Heart left ventricle (tissue), 16 donors: ENCODE measurements at regions not wholly inside any gene's neighbourhood (a gene's known extent, or its start where the extent isn't known, plus 50 kb on each side); places are given as distances from the start of the nearest gene placed in this dataset.

Source experiments
- ATAC-seq, 4 donors: fragments of 200-7000 bp; cut with Tn5 transposase; one replicate each; pipeline ENCODE4 v1.9.1; 2020 to 2022; ENCODE audit warnings: moderate library complexity in 4 of 4, mild to moderate bottlenecking in 3 of 4, moderate number of reproducible peaks in 1 of 4
- DNase-seq, 5 donors: peaks; one replicate each; pipeline ENCODE4 v3.0.0-alpha.2; 2020
- H3K27ac ChIP-seq, 12 donors: fragments of 200-600 bp; sonication (generic) in 4 of 12; one replicate each; pipeline versions ENCODE4 v1.5.0 to v1.8.0; 2016 to 2022; ENCODE audit warnings: mild to moderate bottlenecking in 2 of 12
- H3K27me3 ChIP-seq, 9 donors: fragments of 200-600 bp; sonication (generic) in 2 of 9; one replicate each; pipeline versions ENCODE4 v1.5.1 to v1.8.0; 2016 to 2022; ENCODE audit warnings: mild to moderate bottlenecking in 3 of 9
- H3K36me3 ChIP-seq, 9 donors: fragments of 200-600 bp; sonication (generic) in 2 of 9; one replicate each; pipeline versions ENCODE4 v1.5.0 to v1.8.0; 2018 to 2022; ENCODE audit warnings: mild to moderate bottlenecking in 2 of 9
- H3K4me1 ChIP-seq, 12 donors: fragments of 200-600 bp; sonication (generic) in 4 of 12; one replicate each; pipeline versions ENCODE4 v1.5.0 to v1.8.0; 2016 to 2022; ENCODE audit warnings: mild to moderate bottlenecking in 3 of 12
- H3K4me3 ChIP-seq, 12 donors: fragments of 200-600 bp; sonication (generic) in 4 of 12; one replicate each; pipeline versions ENCODE4 v1.5.0 to v1.8.0; 2017 to 2022; ENCODE audit warnings: mild to moderate bottlenecking in 9 of 12, moderate library complexity in 4 of 12
- H3K9me3 ChIP-seq, 12 donors: fragments of 200-600 bp; sonication (generic) in 4 of 12; one replicate each; pipeline versions ENCODE4 v1.5.0 to v1.8.0; 2016 to 2022; ENCODE audit warnings: mild to moderate bottlenecking in 1 of 12
- POLR2A ChIP-seq, 2 donors: fragments of 450-650 bp; IDR thresholded peaks; one replicate each; pipeline ENCODE4 v1.6.1; 2017; ENCODE audit warnings: antibody characterized with exemption in 2 of 2, mild to moderate bottlenecking in 2 of 2, moderate library complexity in 2 of 2
- WGBS, 4 donors: extraction: QIAGEN DNeasy Blood & Tissue Kit in 2 of 4; methylation state at CpG; one replicate each; pipeline versions ENCODE4 v1.1.5 to v1.1.7; 2013 to 2018; 5-methylcytosine and 5-hydroxymethylcytosine counted together
- intact Hi-C, 10 donors: fragments of 100-400 bp; cut with DNase I; formaldehyde crosslinking; loops; one replicate each; pipeline versions ENCODE4 v1.11.1 to v1.14.2; 2022
- TF ChIP-seq, protein P1 (sequence below), 12 donors: fragments of 200-600 bp; sonication (generic) in 4 of 12; IDR thresholded peaks; one replicate each; pipeline versions ENCODE4 v1.5.0 to v1.8.0; 2018 to 2022; ENCODE audit warnings: antibody characterized with exemption in 12 of 12, mild to moderate bottlenecking in 5 of 12
- donor health status: ischemic (EF 13 %, LVEDD 7.1; RV severe dilation, severe dysfunction).
- donor health status: healthy with polysubstance abuse.
- donor health status: DM: no; HTN: yes; CAD: no.
- donor health status: DM: no; HTN: no; CAD: no.
- donor health status: ischemic (EF 25% LVEDD 6.9; RV normal size, moderate dysfunction).
- donor health status: ischemic (EF 25% LVEDD 5.7; RV mildly dilated, moderate dysfunction).
- donor health status: healthy.
- donor health status: DM: yes; HTN: yes; CAD: no.
- donor health status: ischemic (EF 35%, LVEDD 5.7; RV mildly dilated, moderate dysfunction).
- donor health status: nonischemic (EF 11% LVEDD 7.7; RV severe dilation, severe dysfunction).
- donor health status: DM: yes; HTN: yes; CAD: no.
- donor health status: PGD.
- donor health status: ischemic (EF 29% LVEDD 5.4; RV normal size, mild dysfunction).
- donor health status: nonischemic (EF 23%, LVEDD 6.1; RV moderate dilation, normal function).

DNA sequence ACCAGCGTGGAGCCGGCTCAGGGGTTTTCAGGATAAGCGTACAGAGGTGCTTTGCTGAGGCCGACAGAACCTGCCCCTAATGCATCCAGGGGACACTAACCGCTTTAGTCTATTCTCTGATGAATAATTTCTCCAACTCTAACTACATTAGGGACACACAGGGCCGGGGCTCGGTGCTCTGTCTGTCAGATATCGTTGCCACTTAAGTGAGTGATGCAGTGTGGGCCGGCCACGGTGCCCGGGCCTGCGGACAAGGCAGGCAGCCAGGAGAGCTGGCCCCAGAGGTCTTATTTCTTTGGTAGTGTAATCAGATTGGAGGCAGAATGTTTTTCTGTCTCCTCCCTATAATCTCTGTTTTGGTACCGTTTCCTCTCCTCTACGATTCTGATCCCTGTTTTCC lies 62.7 kb downstream of the ADRA2A start:
- no peaks in the 10 kb centered on the region for H3K9me3 ChIP-seq
- H3K36me3 ChIP-seq = no peaks in the 10 kb centered on the region
- DNase-seq (no peak), ATAC-seq (no peak)
- TF ChIP-seq, protein P1, sequence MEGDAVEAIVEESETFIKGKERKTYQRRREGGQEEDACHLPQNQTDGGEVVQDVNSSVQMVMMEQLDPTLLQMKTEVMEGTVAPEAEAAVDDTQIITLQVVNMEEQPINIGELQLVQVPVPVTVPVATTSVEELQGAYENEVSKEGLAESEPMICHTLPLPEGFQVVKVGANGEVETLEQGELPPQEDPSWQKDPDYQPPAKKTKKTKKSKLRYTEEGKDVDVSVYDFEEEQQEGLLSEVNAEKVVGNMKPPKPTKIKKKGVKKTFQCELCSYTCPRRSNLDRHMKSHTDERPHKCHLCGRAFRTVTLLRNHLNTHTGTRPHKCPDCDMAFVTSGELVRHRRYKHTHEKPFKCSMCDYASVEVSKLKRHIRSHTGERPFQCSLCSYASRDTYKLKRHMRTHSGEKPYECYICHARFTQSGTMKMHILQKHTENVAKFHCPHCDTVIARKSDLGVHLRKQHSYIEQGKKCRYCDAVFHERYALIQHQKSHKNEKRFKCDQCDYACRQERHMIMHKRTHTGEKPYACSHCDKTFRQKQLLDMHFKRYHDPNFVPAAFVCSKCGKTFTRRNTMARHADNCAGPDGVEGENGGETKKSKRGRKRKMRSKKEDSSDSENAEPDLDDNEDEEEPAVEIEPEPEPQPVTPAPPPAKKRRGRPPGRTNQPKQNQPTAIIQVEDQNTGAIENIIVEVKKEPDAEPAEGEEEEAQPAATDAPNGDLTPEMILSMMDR (IDR thresholded peaks at IDR 0.05) = no peak
- no peak for TF ChIP-seq POLR2A (IDR thresholded peaks at IDR 0.05)
- WGBS, 4 donors = 72 to 83% (median 76%) methylated on average over 14 of the region's 14 CpGs
- no peak overlapping the region for H3K27ac ChIP-seq
- intact Hi-C loops = no loop called here
- no peak overlapping the region for H3K4me3 ChIP-seq
- H3K4me1 ChIP-seq = no peaks in the 10 kb centered on the region
- peaks cover 0 to 20% (median 0%) of the 10 kb centered on the region in 9 donors for H3K27me3 ChIP-seq

DNA sequence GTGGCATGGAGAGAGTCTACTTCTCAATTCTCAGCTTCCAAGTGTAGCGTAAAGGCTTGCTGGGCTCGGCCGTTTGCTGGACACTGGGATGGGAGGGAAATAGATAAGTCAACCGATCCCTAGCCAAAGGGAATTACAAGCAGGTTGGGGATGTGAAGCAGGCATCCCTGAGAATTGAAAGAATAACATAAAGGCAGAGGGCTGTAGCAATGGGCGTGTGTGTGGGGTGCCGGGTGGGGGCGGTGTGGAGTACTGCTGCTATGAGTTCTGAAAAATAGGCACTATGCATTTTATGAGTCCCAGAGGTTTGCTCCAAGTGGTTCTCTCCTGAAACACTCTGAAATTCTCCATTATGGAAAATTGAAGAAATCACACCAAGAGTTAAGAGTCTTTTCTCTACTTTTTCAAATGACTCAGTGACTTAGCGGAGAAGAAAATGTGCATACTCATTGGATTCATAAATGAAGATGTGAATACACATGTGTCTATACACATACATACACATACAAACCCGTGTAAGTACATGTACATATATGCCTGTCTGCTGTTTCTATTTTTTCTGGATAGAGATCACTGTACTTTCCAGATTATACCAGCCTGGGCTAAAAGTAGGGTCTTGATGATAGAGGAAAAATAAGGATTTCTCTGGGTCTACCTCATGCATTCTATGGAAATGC lies 65.4 kb downstream of the ADRA2A start:
- no peaks in the 10 kb centered on the region for H3K36me3 ChIP-seq
- no peaks in the 10 kb centered on the region for H3K4me1 ChIP-seq
- DNase-seq (no peak), ATAC-seq (no peak)
- no peak overlapping the region for H3K4me3 ChIP-seq
- 69 to 73% (median 70%) methylated on average over 9 of the region's 9 CpGs for WGBS, 4 donors
- intact Hi-C loops = no loop called here
- H3K9me3 ChIP-seq = no peaks in the 10 kb centered on the region
- no peak overlapping the region for H3K27ac ChIP-seq
- H3K27me3 ChIP-seq = peaks cover 0 to 12% (median 0%) of the 10 kb centered on the region in 9 donors
- TF ChIP-seq, protein P1 (IDR thresholded peaks at IDR 0.05) = no peak
- no peak for TF ChIP-seq POLR2A (IDR thresholded peaks at IDR 0.05)

GRCh38 chr10:111146025-111146640 lies 69.3 kb downstream of the ADRA2A start:
- 31 to 73% (median 50%) methylated on average over 2 of the region's 2 CpGs for WGBS, 4 donors
- Histone ChIP-seq H3K4me3 (no peak overlapping the region), H3K27me3 (peaks cover 0 to 7% (median 0%) of the 10 kb centered on the region in 9 donors), H3K9me3 (no peaks in the 10 kb centered on the region), H3K4me1 (no peaks in the 10 kb centered on the region), H3K36me3 (no peaks in the 10 kb centered on the region), H3K27ac (no peak overlapping the region)
- TF ChIP-seq, protein P1 (IDR thresholded peaks at IDR 0.05) = no peak
- no peak for TF ChIP-seq POLR2A (IDR thresholded peaks at IDR 0.05)
- DNase-seq (no peak), ATAC-seq (no peak)
- intact Hi-C loops = no loop called here

GRCh38 chr10:111148025-111148424 lies 71.2 kb downstream of the ADRA2A start:
- WGBS, 4 donors = 29 to 37% (median 32%) methylated on average over 6 of the region's 6 CpGs
- Histone ChIP-seq H3K9me3 (no peaks in the 10 kb centered on the region), H3K27ac (no peak overlapping the region), H3K27me3 (peaks cover 0 to 4% (median 0%) of the 10 kb centered on the region in 9 donors), H3K36me3 (no peaks in the 10 kb centered on the region), H3K4me1 (no peaks in the 10 kb centered on the region), H3K4me3 (no peak overlapping the region)
- intact Hi-C loops = no loop called here
- ATAC-seq = peak in 3 of 4 donors; percentile 28 to 64 (median 41)
- TF ChIP-seq, protein P1 (IDR thresholded peaks at IDR 0.05) = no peak
- TF ChIP-seq POLR2A (IDR thresholded peaks at IDR 0.05) = no peak
- DNase-seq = peak in 1 of 5 donors; percentile 31
